HG03469 (cell line): ENCODE measurements at regions not wholly inside any gene's neighbourhood (a gene's known extent, or its start where the extent isn't known, plus 50 kb on each side); places are given as distances from the start of the nearest gene placed in this dataset.

Source experiments
- ATAC-seq: cut with Tn5 transposase; IDR thresholded peaks from one replicate; pipeline ENCODE4 v1.9.1; 2021; ENCODE audit warnings: mild to moderate bottlenecking, moderate library complexity, moderate number of reproducible peaks; ENCODE audit not compliant: unreplicated experiment

GRCh38 chr12:84807249-84807648 is 105.3 kb downstream of the SLC6A15 start:
- ATAC-seq: no peak

- no peak for ATAC-seq
Measured at GRCh38 chr12:84805474-84805858, 107.1 kb downstream of the SLC6A15 start.

GRCh38 chr12:84804691-84805473 is 107.7 kb downstream of the SLC6A15 start:
- ATAC-seq: no peak

GRCh38 chr12:84803661-84804060 is 108.9 kb downstream of the SLC6A15 start:
- no peak for ATAC-seq

GRCh38 chr12:84802161-84802560 is 110.4 kb downstream of the SLC6A15 start:
- no peak for ATAC-seq

- ATAC-seq: no peak
Measured at GRCh38 chr12:84793558-84794367, 118.8 kb downstream of the SLC6A15 start.

GRCh38 chr12:84791444-84791843 is 121.2 kb downstream of the SLC6A15 start:
- no peak for ATAC-seq

- ATAC-seq: no peak
Measured at GRCh38 chr12:84789184-84789583, 123.4 kb downstream of the SLC6A15 start.

GRCh38 chr12:84787253-84787652 is 125.3 kb downstream of the SLC6A15 start:
- no peak for ATAC-seq

GRCh38 chr12:84786622-84787021 is 126.0 kb downstream of the SLC6A15 start:
- no peak for ATAC-seq

GRCh38 chr12:84785951-84786350 is 126.6 kb downstream of the SLC6A15 start:
- ATAC-seq: no peak

GRCh38 chr12:84785281-84785680 is 127.3 kb downstream of the SLC6A15 start:
- ATAC-seq: no peak

GRCh38 chr12:84779169-84779568 is 133.4 kb downstream of the SLC6A15 start:
- no peak for ATAC-seq

- no peak for ATAC-seq
Measured at GRCh38 chr12:84772281-84772680, 140.3 kb downstream of the SLC6A15 start.

GRCh38 chr12:84767079-84767478 is 145.5 kb downstream of the SLC6A15 start:
- no peak for ATAC-seq

GRCh38 chr12:84766375-84766774 is 146.2 kb downstream of the SLC6A15 start:
- ATAC-seq: no peak

GRCh38 chr12:84764001-84764400 is 148.6 kb downstream of the SLC6A15 start:
- no peak for ATAC-seq

- no peak for ATAC-seq
Measured at GRCh38 chr12:84763107-84763506, 149.5 kb downstream of the SLC6A15 start.

- ATAC-seq: no peak
Measured at GRCh38 chr12:84760091-84760865, 152.3 kb downstream of the SLC6A15 start.

- no peak for ATAC-seq
Measured at GRCh38 chr12:84757978-84758377, 154.6 kb downstream of the SLC6A15 start.

- no peak for ATAC-seq
Measured at GRCh38 chr12:84756961-84757360, 155.6 kb downstream of the SLC6A15 start.
